Epithelial cell of esophagus (primary cell): ENCODE measurements at regions not wholly inside any gene's neighbourhood (a gene's known extent, or its start where the extent isn't known, plus 50 kb on each side); places are given as distances from the start of the nearest gene placed in this dataset.

Experiments
- DNase-seq: peaks from one replicate; pipeline ENCODE4 v3.0.0; 2010; ENCODE audit warnings: low read depth
- H3K4me3 ChIP-seq: 2 replicates; pipeline ENCODE4 v1.5.1; 2011; ENCODE audit warnings: mild to moderate bottlenecking, low read length, control low read depth
- CTCF ChIP-seq: IDR thresholded peaks from 2 replicates; pipeline ENCODE4 v1.5.1; 2011; ENCODE audit warnings: low read depth, mild to moderate bottlenecking, low read length, control low read depth, inconsistent platforms; ENCODE audit not compliant: insufficient read depth; ENCODE audit errors: missing control alignments

- no peak for TF ChIP-seq CTCF
- no peak for DNase-seq
- no peak overlapping the region for H3K4me3 ChIP-seq
These were observed 356.8 kb downstream of the OSTF1 start for GRCh38 chr9:75445144-75445543.

GRCh38 chr9:75447281-75447680 is 359.0 kb downstream of the OSTF1 start:
- TF ChIP-seq CTCF = no peak
- H3K4me3 ChIP-seq = no peak overlapping the region

GRCh38 chr9:75448281-75448680 is 360.0 kb downstream of the OSTF1 start:
- TF ChIP-seq CTCF = no peak

More at GRCh38 chr9:75447281-75447680, 359.0 kb downstream of the OSTF1 start:
- no peak for DNase-seq

GRCh38 chr9:75448955-75449354 is 360.6 kb downstream of the OSTF1 start:
- no peak overlapping the region for H3K4me3 ChIP-seq
- DNase-seq = no peak
- TF ChIP-seq CTCF = no peak

More at GRCh38 chr9:75448281-75448680, 360.0 kb downstream of the OSTF1 start:
- H3K4me3 ChIP-seq = no peak overlapping the region
- DNase-seq = no peak

GRCh38 chr9:75451045-75451444 is 362.7 kb downstream of the OSTF1 start:
- no peak overlapping the region for H3K4me3 ChIP-seq
- TF ChIP-seq CTCF = no peak
- no peak for DNase-seq

GRCh38 chr9:75451505-75451904 is 363.2 kb downstream of the OSTF1 start:
- H3K4me3 ChIP-seq = no peak overlapping the region
- no peak for TF ChIP-seq CTCF
- no peak for DNase-seq

GRCh38 chr9:75452512-75452911 is 364.2 kb downstream of the OSTF1 start:
- TF ChIP-seq CTCF = no peak
- DNase-seq = no peak
- H3K4me3 ChIP-seq = no peak overlapping the region
